K562 (cell line): ENCODE measurements at regions not wholly inside any gene's neighbourhood (a gene's known extent, or its start where the extent isn't known, plus 50 kb on each side); places are given as distances from the start of the nearest gene placed in this dataset.

Experiments
- ATAC-seq: fragments of 200-7000 bp; cut with Tn5 transposase; 3 replicates; pipeline ENCODE4 v1.9.1; 2020; ENCODE audit warnings: moderate library complexity
- BruUV-seq: library from RNA; stranded (reverse); fragments of 400-500 nt; replicated peaks from 2 replicates; lab custom pipeline; 2021; lab: Mats Ljungman, UMichigan
- CTCF ChIA-PET: fragments of 300-600 bp; formaldehyde crosslinking; extraction: SDS; loops from one replicate; lab custom pipeline; 2021; ENCODE audit warnings: low intra/inter-chr PET ratio; lab: Yijun Ruan, JAX
- POLR2A ChIA-PET: fragments of 300-600, 350-650 bp; sonication (Branson Sonifier 250); formaldehyde crosslinking; extraction: SDS; loops from one replicate; lab custom pipeline; 2021; ENCODE audit warnings: antibody characterized with exemption, inconsistent platforms; lab: Yijun Ruan, JAX
- DNase-seq, 4 experiments: peaks; one replicate each; pipeline versions ENCODE4 v3.0.0 to v3.0.0-alpha.2; 2011 to 2018; ENCODE audit warnings: low spot score in 3 of 4, mixed read lengths in 3 of 4; ENCODE audit errors: extremely low read depth in 1 of 4
- FAIRE-seq: peaks from 2 replicates; lab custom pipeline; 2011; peaks lifted over from hg19 to GRCh38; lab: Jason Lieb, UNC
- H2AFZ ChIP-seq: 2 replicates; pipeline ENCODE4 v1.6.0; 2011; ENCODE audit warnings: low read depth, low read length, control low read depth, inconsistent platforms
- H3K27ac ChIP-seq: fragments of 200-600 bp; 3 replicates; pipeline ENCODE4 v1.8.0; 2011; ENCODE audit warnings: low read depth, mild to moderate bottlenecking, control low read depth, inconsistent platforms, low read length, moderate library complexity, mixed read lengths; ENCODE audit errors: extremely low read depth
- H3K27me3 ChIP-seq, 2 experiments: fragments of 300-600 bp in 1 of 2; 2 replicates in 1 of 2; 3 replicates in 1 of 2; pipeline versions ENCODE4 v1.6.0 to v1.8.0; 2011; ENCODE audit warnings: inconsistent platforms in 2 of 2, low read length in 2 of 2, mild to moderate bottlenecking in 1 of 2, mixed read lengths in 1 of 2, moderate library complexity in 1 of 2; ENCODE audit not compliant: control insufficient read depth in 2 of 2, insufficient read depth in 2 of 2
- H3K36me3 ChIP-seq: fragments of 300-600 bp; 3 replicates; pipeline ENCODE4 v1.8.0; 2011; ENCODE audit warnings: mild to moderate bottlenecking, low read length, inconsistent platforms; ENCODE audit not compliant: control insufficient read depth, insufficient read depth
- H3K4me1 ChIP-seq, 2 experiments: fragments of 200-600 bp in 1 of 2; replicated peaks in 1 of 2; 2 replicates in 1 of 2; 3 replicates in 1 of 2; pipeline versions ENCODE4 v1.5.1 to v1.8.0; 2011; ENCODE audit warnings: inconsistent platforms in 2 of 2, low read length in 2 of 2, mild to moderate bottlenecking in 1 of 2, mixed read lengths in 1 of 2, moderate library complexity in 1 of 2; ENCODE audit not compliant: control insufficient read depth in 2 of 2, insufficient read depth in 2 of 2
- H3K4me2 ChIP-seq: 2 replicates; pipeline ENCODE4 v1.6.1; 2011; ENCODE audit warnings: low read length, control low read depth, inconsistent platforms, mixed read lengths; ENCODE audit not compliant: insufficient read depth
- H3K4me3 ChIP-seq: fragments of 200-600 bp; sonication (generic), shearing (Covaris generic); 2 replicates; pipeline ENCODE4 v1.5.1; 2016; ENCODE audit warnings: control low read depth, inconsistent platforms
- H3K79me2 ChIP-seq: fragments of 200-600 bp; 3 replicates; pipeline ENCODE4 v1.8.0; 2011; ENCODE audit warnings: low read length, inconsistent platforms; ENCODE audit not compliant: control insufficient read depth, insufficient read depth
- H3K9ac ChIP-seq, 2 experiments: 2 replicates each; pipeline versions ENCODE4 v1.6.0 to v1.6.1; 2011; ENCODE audit warnings: low read depth in 2 of 2, low read length in 2 of 2, control low read depth in 1 of 2, inconsistent platforms in 1 of 2, mild to moderate bottlenecking in 1 of 2, mixed read lengths in 1 of 2; ENCODE audit not compliant: insufficient read depth in 1 of 2
- H3K9me1 ChIP-seq: one replicate; pipeline ENCODE4 v1.6.0; 2011; ENCODE audit warnings: inconsistent platforms, mild to moderate bottlenecking, low read length, moderate library complexity; ENCODE audit not compliant: control insufficient read depth, insufficient read depth
- H3K9me3 ChIP-seq: replicated peaks from 2 replicates; pipeline ENCODE4 v1.5.1; 2011; ENCODE audit warnings: low read depth, low read length, inconsistent platforms; ENCODE audit not compliant: control insufficient read depth, insufficient read depth
- H4K20me1 ChIP-seq: replicated peaks from 2 replicates; pipeline ENCODE4 v1.6.1; 2011; ENCODE audit warnings: low read length, inconsistent platforms, mixed read lengths; ENCODE audit not compliant: control insufficient read depth, insufficient read depth
- BDP1 ChIP-seq: IDR thresholded peaks from 3 replicates; pipeline ENCODE4 v1.6.1; 2011; ENCODE audit not compliant: insufficient read length, insufficient read depth
- COPS2 ChIP-seq: fragments of 450-650 bp; conservative IDR thresholded peaks from 2 replicates; pipeline ENCODE4 v1.6.1; 2016; ENCODE audit warnings: mild to moderate bottlenecking, moderate library complexity
- HDAC8 ChIP-seq: fragments of 450-650 bp; IDR thresholded peaks from 2 replicates; pipeline ENCODE4 v1.6.1; 2016; ENCODE audit warnings: mild to moderate bottlenecking, missing genetic modification characterization, moderate library complexity, missing compliant biosample characterization
- HMGN3 ChIP-seq: IDR thresholded peaks from 2 replicates; pipeline ENCODE4 v1.6.1; 2011; ENCODE audit warnings: borderline replicate concordance, low read depth, mild to moderate bottlenecking, mixed read lengths, low read length; ENCODE audit not compliant: insufficient read length; ENCODE audit errors: extremely low read depth
- KHSRP ChIP-seq: fragments of 450-650 bp; IDR thresholded peaks from 2 replicates; pipeline ENCODE4 v1.6.1; 2017
- MAFF ChIP-seq: IDR thresholded peaks from 2 replicates; pipeline ENCODE4 v1.6.1; 2012; ENCODE audit warnings: low read length, improper control_type of control experiment
- MYBL2 ChIP-seq, 2 experiments: fragments of 450-650 bp in 1 of 2; sonication (generic) in 1 of 2; formaldehyde crosslinking in 1 of 2; IDR thresholded peaks; 2 replicates each; pipeline versions ENCODE4 v1.6.1 to v1.8.1; 2017 to 2022; ENCODE audit warnings: borderline replicate concordance in 1 of 2, inconsistent platforms in 1 of 2, low read depth in 1 of 2, mild to moderate bottlenecking in 1 of 2, missing genetic modification reagents in 1 of 2, moderate library complexity in 1 of 2
- PHB ChIP-seq: fragments of 250-450 bp; sonication (Bioruptor Pico); IDR thresholded peaks from 2 replicates; pipeline ENCODE4 v1.5.0; 2021
- ZNF239 ChIP-seq: fragments of 250-450 bp; sonication (Bioruptor Pico); IDR thresholded peaks from 2 replicates; pipeline ENCODE4 v1.4.0; 2020; ENCODE audit warnings: mild to moderate bottlenecking
- WGBS: fragments of 100-300 bp; shearing (Covaris generic); methylation state at CpG from one replicate; pipeline ENCODE4 v1.1.6; 2016; ENCODE audit warnings: low coverage, mixed read lengths; ENCODE audit not compliant: insufficient coverage; ENCODE audit errors: missing lambda C conversion rate; 5-methylcytosine and 5-hydroxymethylcytosine counted together
- in situ Hi-C: fragments of 300-500 bp; cut with MboI; formaldehyde crosslinking; loops from 4 replicates; pipeline ENCODE4 v1.15.0; 2018; ENCODE audit warnings: inconsistent platforms, mixed read lengths
- intact Hi-C: fragments of 100-400 bp; cut with micrococcal nuclease; formaldehyde crosslinking; loops from 2 replicates; pipeline ENCODE4 v1.14.2; 2022
- TF ChIP-seq, protein P1 (sequence below): fragments of 250-450 bp; sonication (Bioruptor Pico); IDR thresholded peaks from 2 replicates; pipeline ENCODE4 v1.5.0; 2021
- TF ChIP-seq, protein P2 (sequence below): fragments of 250-450 bp; sonication (Bioruptor Pico); IDR thresholded peaks from 2 replicates; pipeline ENCODE4 v1.8.0; 2021; ENCODE audit warnings: mild to moderate bottlenecking, moderate library complexity
- TF ChIP-seq, protein P3 (sequence below): fragments of 450-650 bp; formaldehyde crosslinking; IDR thresholded peaks from 2 replicates; pipeline ENCODE4 v1.4.0; 2022; ENCODE audit warnings: mild to moderate bottlenecking, moderate library complexity
- TF ChIP-seq, protein P4 (sequence below): fragments of 450-650 bp; IDR thresholded peaks from 2 replicates; pipeline ENCODE4 v1.6.1; 2016; ENCODE audit warnings: missing biosample characterization, missing genetic modification characterization

DNA sequence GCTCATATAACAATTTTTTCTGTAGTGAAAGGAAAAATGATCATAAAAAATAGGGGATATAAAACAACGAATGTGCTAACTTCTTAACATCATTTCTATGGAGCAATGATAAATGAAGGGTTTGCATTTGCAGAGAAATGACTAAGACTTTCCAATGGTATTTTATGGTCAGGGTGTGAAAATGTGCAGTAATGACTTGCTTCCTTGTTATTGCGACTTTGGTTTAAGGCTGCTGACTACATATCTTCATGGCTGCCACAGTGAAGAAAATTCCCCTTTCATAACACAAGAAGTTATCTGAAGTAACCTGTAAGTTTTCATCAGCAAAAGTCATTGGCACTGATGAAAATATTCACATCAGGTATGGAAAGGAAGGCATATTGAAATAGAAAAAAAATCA is 166.1 kb upstream of the NRG3 start:
- H3K4me3 ChIP-seq = no peak overlapping the region
- intact Hi-C loops = no loop called here
- DNase-seq (no peak), ATAC-seq (no peak), FAIRE-seq (no peak)
- H2AFZ ChIP-seq = no peak overlapping the region
- TF ChIP-seq HDAC8 = no peak
- TF ChIP-seq, protein P1, sequence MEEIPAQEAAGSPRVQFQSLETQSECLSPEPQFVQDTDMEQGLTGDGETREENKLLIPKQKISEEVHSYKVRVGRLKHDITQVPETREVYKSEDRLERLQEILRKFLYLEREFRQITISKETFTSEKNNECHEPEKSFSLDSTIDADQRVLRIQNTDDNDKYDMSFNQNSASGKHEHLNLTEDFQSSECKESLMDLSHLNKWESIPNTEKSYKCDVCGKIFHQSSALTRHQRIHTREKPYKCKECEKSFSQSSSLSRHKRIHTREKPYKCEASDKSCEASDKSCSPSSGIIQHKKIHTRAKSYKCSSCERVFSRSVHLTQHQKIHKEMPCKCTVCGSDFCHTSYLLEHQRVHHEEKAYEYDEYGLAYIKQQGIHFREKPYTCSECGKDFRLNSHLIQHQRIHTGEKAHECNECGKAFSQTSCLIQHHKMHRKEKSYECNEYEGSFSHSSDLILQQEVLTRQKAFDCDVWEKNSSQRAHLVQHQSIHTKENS (CRISPR knock-in tag) = no peak
- no peak overlapping the region for H3K27ac ChIP-seq
- no peaks in the 10 kb centered on the region for H4K20me1 ChIP-seq
- H3K9me3 ChIP-seq = no peaks in the 10 kb centered on the region
- no TSS peak for BruUV-seq
- ChIA-PET CTCF (no interaction called here), POLR2A (no interaction called here)
- no peak overlapping the region for H3K4me2 ChIP-seq
- no peaks in the 10 kb centered on the region for H3K36me3 ChIP-seq
- no peaks in the 10 kb centered on the region for H3K27me3 ChIP-seq
- H3K9ac ChIP-seq = no peak overlapping the region
- H3K4me1 ChIP-seq = no peaks in the 10 kb centered on the region
- H3K9me1 ChIP-seq = no peaks in the 10 kb centered on the region
- 3% methylated on average over 2 of the region's 2 CpGs for WGBS
- in situ Hi-C loops = no loop called here
- H3K79me2 ChIP-seq = no peaks in the 10 kb centered on the region

DNA sequence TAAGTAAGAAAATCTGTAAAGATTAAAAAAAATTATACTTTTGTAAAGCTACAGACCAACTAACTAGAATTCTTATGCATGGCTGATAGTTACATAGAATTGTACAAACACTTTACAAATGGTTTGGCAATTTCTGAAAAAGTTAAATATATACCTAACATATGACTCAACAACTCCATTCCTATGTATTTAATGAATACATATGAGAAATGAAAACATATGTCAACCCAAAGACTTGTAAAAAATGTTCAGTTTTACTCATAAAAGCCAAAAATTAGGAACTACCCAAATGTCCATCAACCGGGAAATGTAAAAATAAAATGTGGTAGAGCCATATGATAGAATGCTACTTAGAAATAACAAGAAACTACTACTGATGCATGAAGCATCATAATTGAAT is 152.6 kb upstream of the NRG3 start:
- ChIA-PET POLR2A (no interaction called here), CTCF (no interaction called here)
- no peak overlapping the region for H3K9ac ChIP-seq
- DNase-seq (no peak), ATAC-seq (no peak), FAIRE-seq (no peak)
- 3% methylated on average over 1 of the region's 1 CpG for WGBS
- H2AFZ ChIP-seq = no peak overlapping the region
- H3K9me3 ChIP-seq = no peaks in the 10 kb centered on the region
- no peak overlapping the region for H3K4me2 ChIP-seq
- H3K36me3 ChIP-seq = no peaks in the 10 kb centered on the region
- in situ Hi-C loops (no loop called here), intact Hi-C loops (no loop called here)
- no peaks in the 10 kb centered on the region for H3K9me1 ChIP-seq
- no TSS peak for BruUV-seq
- H3K79me2 ChIP-seq = no peaks in the 10 kb centered on the region
- no peaks in the 10 kb centered on the region for H3K4me1 ChIP-seq
- no peaks in the 10 kb centered on the region for H3K27me3 ChIP-seq
- no peaks in the 10 kb centered on the region for H4K20me1 ChIP-seq
- H3K27ac ChIP-seq = no peak overlapping the region
- H3K4me3 ChIP-seq = no peak overlapping the region
- TF ChIP-seq BDP1 (no peak), MYBL2 (IDR thresholded peaks at IDR 0.05; ENCODE audit: low read depth) (no peak), MYBL2 (CRISPR knock-in tag; IDR thresholded peaks at IDR 0.05; ENCODE audit: borderline replicate concordance) (no peak), ZNF239 (CRISPR knock-in tag) (no peak), MAFF (no peak), KHSRP (no peak), HMGN3 (no peak), COPS2 (no peak), PHB (CRISPR knock-in tag) (no peak)
- TF ChIP-seq, protein P2, sequence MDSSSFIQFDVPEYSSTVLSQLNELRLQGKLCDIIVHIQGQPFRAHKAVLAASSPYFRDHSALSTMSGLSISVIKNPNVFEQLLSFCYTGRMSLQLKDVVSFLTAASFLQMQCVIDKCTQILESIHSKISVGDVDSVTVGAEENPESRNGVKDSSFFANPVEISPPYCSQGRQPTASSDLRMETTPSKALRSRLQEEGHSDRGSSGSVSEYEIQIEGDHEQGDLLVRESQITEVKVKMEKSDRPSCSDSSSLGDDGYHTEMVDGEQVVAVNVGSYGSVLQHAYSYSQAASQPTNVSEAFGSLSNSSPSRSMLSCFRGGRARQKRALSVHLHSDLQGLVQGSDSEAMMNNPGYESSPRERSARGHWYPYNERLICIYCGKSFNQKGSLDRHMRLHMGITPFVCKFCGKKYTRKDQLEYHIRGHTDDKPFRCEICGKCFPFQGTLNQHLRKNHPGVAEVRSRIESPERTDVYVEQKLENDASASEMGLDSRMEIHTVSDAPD (CRISPR knock-in tag) = no peak
- TF ChIP-seq, protein P3, sequence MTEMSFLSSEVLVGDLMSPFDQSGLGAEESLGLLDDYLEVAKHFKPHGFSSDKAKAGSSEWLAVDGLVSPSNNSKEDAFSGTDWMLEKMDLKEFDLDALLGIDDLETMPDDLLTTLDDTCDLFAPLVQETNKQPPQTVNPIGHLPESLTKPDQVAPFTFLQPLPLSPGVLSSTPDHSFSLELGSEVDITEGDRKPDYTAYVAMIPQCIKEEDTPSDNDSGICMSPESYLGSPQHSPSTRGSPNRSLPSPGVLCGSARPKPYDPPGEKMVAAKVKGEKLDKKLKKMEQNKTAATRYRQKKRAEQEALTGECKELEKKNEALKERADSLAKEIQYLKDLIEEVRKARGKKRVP (CRISPR knock-in tag) = no peak
- TF ChIP-seq, protein P4, sequence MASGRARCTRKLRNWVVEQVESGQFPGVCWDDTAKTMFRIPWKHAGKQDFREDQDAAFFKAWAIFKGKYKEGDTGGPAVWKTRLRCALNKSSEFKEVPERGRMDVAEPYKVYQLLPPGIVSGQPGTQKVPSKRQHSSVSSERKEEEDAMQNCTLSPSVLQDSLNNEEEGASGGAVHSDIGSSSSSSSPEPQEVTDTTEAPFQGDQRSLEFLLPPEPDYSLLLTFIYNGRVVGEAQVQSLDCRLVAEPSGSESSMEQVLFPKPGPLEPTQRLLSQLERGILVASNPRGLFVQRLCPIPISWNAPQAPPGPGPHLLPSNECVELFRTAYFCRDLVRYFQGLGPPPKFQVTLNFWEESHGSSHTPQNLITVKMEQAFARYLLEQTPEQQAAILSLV (tag) = no peak
